Epithelial cell of esophagus (primary cell): ENCODE measurements at regions not wholly inside any gene's neighbourhood (a gene's known extent, or its start where the extent isn't known, plus 50 kb on each side); places are given as distances from the start of the nearest gene placed in this dataset.

ENCODE experiments used
- DNase-seq: peaks from one replicate; pipeline ENCODE4 v3.0.0; 2010; ENCODE audit warnings: low read depth
- H3K4me3 ChIP-seq: 2 replicates; pipeline ENCODE4 v1.5.1; 2011; ENCODE audit warnings: mild to moderate bottlenecking, low read length, control low read depth
- CTCF ChIP-seq: IDR thresholded peaks from 2 replicates; pipeline ENCODE4 v1.5.1; 2011; ENCODE audit warnings: low read depth, mild to moderate bottlenecking, low read length, control low read depth, inconsistent platforms; ENCODE audit not compliant: insufficient read depth; ENCODE audit errors: missing control alignments

GRCh38 chr9:20184541-20184940 lies 395.7 kb upstream of the SLC24A2 start:
- no peak for TF ChIP-seq CTCF
- no peak overlapping the region for H3K4me3 ChIP-seq
- no peak for DNase-seq

GRCh38 chr9:20178679-20179078 lies 389.8 kb upstream of the SLC24A2 start:
- no peak overlapping the region for H3K4me3 ChIP-seq
- no peak for TF ChIP-seq CTCF
- peak; percentile 22 for DNase-seq

GRCh38 chr9:20178197-20178596 lies 389.4 kb upstream of the SLC24A2 start:
- TF ChIP-seq CTCF: no peak
- no peak for DNase-seq

GRCh38 chr9:20170122-20170521 lies 381.3 kb upstream of the SLC24A2 start:
- no peak for DNase-seq
- TF ChIP-seq CTCF: no peak
- no peak overlapping the region for H3K4me3 ChIP-seq

More at GRCh38 chr9:20178197-20178596, 389.4 kb upstream of the SLC24A2 start:
- H3K4me3 ChIP-seq: no peak overlapping the region

GRCh38 chr9:20152151-20152725 lies 363.4 kb upstream of the SLC24A2 start:
- no peak for DNase-seq
- no peak overlapping the region for H3K4me3 ChIP-seq
- no peak for TF ChIP-seq CTCF

GRCh38 chr9:20148416-20148815 lies 359.6 kb upstream of the SLC24A2 start:
- no peak for DNase-seq
- no peak overlapping the region for H3K4me3 ChIP-seq
- no peak for TF ChIP-seq CTCF

GRCh38 chr9:20144197-20144596 lies 355.4 kb upstream of the SLC24A2 start:
- DNase-seq: no peak
- H3K4me3 ChIP-seq: no peak overlapping the region
- no peak for TF ChIP-seq CTCF
